ENCODE measurements at regions not wholly inside any gene's neighbourhood (a gene's known extent, or its start where the extent isn't known, plus 50 kb on each side); places are given as distances from the start of the nearest gene placed in this dataset.

DNA sequence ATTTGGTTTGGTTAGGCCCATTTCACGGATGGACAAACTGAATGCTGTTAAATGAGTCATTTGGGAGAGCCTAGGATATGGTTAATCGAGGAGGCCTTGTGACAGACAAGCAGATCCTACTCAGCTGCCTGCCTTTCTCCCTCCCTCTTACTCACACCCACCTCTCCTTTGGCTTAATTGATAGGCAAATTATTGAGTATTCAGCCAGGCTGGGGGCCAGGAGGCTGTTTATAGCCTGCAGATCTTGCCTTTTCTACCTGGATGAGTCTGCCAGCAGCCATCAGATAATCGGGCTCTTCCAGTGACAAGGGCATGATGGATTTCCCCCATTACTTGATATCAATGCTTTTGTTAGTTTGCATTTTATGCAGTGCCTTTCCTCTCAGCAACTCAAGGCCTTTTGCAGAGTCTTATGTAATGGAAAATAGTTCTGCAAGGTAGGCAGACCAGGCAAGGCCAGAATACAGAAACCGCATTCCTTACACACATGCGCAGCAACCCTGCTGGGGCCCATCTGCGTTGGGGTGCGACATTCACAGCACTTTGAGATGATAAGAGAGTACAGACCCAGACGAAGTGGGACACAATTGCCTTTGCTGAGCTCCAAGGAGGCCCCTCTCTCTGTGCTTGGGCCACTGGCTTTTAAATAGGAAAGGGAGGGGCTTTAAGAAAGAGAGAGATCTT lies 96.2 kb upstream of the ATP6AP2 start:
- Histone ChIP-seq H3K27ac (no peak overlapping the region), H3K27me3 (replicated peaks) (no peaks in the 10 kb centered on the region), H3K36me3 (replicated peaks) (no peaks in the 10 kb centered on the region), H3K4me3 (ENCODE audit: low read depth, low read length) (no peak overlapping the region)
- no peak for DNase-seq
- in situ Hi-C loops (cut with HindIII; ENCODE audit: low pct_ligation_motif_present, low sequenced_read_pairs), result no loop called here
- TF ChIP-seq, protein P1, sequence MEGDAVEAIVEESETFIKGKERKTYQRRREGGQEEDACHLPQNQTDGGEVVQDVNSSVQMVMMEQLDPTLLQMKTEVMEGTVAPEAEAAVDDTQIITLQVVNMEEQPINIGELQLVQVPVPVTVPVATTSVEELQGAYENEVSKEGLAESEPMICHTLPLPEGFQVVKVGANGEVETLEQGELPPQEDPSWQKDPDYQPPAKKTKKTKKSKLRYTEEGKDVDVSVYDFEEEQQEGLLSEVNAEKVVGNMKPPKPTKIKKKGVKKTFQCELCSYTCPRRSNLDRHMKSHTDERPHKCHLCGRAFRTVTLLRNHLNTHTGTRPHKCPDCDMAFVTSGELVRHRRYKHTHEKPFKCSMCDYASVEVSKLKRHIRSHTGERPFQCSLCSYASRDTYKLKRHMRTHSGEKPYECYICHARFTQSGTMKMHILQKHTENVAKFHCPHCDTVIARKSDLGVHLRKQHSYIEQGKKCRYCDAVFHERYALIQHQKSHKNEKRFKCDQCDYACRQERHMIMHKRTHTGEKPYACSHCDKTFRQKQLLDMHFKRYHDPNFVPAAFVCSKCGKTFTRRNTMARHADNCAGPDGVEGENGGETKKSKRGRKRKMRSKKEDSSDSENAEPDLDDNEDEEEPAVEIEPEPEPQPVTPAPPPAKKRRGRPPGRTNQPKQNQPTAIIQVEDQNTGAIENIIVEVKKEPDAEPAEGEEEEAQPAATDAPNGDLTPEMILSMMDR (IDR thresholded peaks at IDR 0.05; ENCODE audit: low read depth, low read length, missing control alignments), result no peak

DNA sequence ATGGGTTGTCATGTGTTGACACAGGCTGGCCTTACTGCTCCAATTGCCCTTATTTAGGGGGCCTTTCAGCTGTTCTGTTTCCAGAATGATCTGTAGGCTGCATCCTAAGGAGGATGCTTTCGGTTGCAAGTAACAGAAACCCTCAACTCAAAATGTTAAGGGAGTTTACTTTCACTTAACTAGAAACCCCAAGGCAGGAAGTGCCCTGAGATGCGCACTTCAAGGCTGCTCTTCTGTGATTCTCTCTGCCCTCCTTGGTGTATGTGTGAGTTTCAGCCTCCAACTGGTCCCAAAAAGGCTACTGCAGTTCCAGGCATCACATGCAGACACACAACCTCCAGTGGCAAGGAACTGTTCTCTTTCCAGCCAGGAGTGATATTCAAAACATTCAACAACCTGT lies 97.3 kb upstream of the ATP6AP2 start:
- Histone ChIP-seq H3K27me3 (replicated peaks) (no peaks in the 10 kb centered on the region), H3K4me3 (ENCODE audit: low read depth, low read length) (no peak overlapping the region), H3K36me3 (replicated peaks) (no peaks in the 10 kb centered on the region), H3K27ac (no peak overlapping the region)
- DNase-seq, result no peak
- TF ChIP-seq, protein P1 (IDR thresholded peaks at IDR 0.05; ENCODE audit: low read depth, low read length, missing control alignments), result no peak
- in situ Hi-C loops (cut with HindIII; ENCODE audit: low pct_ligation_motif_present, low sequenced_read_pairs), result no loop called here

DNA sequence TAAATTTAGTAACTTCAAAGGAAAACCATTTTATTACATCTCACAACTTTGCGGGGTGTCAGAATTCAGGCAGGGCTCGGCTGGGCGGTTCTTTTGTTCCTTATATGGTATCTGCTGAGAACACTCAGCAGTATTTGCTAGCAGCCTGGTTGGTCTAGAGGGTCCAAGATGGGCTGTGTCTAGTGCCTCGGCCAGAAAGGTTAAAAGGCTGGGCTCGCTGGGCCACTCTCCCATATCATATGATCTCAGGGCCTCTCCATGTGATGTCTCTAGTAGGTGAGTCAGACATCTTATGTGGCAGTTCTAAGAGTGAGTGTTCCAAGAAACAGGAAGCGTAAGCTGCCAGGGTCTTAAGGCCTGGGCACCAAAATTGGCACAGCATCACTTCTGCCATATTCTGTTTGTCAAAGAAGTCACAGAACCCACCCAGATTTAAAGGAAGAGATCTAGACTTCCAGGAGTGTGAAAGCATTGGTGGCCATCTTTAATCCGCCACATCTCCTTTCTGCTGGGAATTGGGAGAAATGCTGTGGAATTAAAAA lies 100.9 kb upstream of the ATP6AP2 start:
- Histone ChIP-seq H3K36me3 (replicated peaks) (no peaks in the 10 kb centered on the region), H3K4me3 (ENCODE audit: low read depth, low read length) (no peak overlapping the region), H3K27ac (no peak overlapping the region), H3K27me3 (replicated peaks) (no peaks in the 10 kb centered on the region)
- TF ChIP-seq, protein P1 (IDR thresholded peaks at IDR 0.05; ENCODE audit: low read depth, low read length, missing control alignments), result no peak
- DNase-seq, result no peak
- in situ Hi-C loops (cut with HindIII; ENCODE audit: low pct_ligation_motif_present, low sequenced_read_pairs), result no loop called here

DNA sequence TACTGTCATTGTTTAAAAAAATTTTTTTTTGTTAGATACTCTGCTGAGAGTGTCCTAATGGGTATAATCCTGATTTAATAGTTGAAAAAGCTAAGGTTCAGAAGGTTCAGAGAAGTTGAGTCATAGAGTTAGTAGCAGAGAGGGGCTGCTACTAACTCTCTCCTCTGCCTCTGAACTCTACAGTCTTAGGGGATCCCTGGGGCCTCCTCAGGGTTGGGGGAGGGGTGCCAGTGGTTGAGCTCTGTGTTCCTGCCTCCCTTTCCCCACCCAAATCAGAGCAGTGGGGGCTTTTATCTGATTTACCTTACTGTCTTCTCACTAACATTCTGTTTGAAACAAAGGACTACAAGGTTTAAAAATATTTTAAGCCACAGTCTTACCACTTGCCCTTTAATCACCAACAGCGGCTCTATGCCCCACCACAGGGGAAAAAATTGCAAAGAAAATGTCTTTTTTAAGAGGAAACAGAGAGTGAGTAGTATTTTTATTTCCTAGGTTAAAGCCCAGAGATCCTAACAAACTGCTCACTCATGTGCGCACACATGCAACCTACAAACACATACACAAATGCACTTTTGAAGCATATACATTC lies 102.2 kb upstream of the ATP6AP2 start:
- Histone ChIP-seq H3K4me3 (ENCODE audit: low read depth, low read length) (no peak overlapping the region), H3K27me3 (replicated peaks) (no peaks in the 10 kb centered on the region), H3K27ac (no peak overlapping the region), H3K36me3 (replicated peaks) (no peaks in the 10 kb centered on the region)
- in situ Hi-C loops (cut with HindIII; ENCODE audit: low pct_ligation_motif_present, low sequenced_read_pairs), result no loop called here
- DNase-seq, result no peak
- TF ChIP-seq, protein P1 (IDR thresholded peaks at IDR 0.05; ENCODE audit: low read depth, low read length, missing control alignments), result no peak

DNA sequence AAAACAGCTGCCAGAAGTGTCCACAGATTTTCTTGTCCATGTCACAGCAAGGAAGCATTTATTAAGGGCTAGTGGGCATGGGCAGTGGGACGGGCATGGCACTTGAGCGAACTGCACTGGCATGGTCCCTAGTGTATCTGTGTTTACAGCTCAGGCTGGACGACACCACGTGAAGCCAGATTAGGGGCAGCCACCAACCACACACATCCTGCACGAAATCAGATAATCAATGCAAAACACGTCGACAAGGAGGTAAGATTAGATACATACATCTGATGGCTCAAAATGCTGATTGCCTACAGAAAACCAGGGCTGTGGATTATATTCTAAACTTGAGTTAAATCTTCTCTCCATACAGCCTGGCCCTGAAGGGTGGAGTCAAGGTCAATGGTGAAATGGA lies 103.8 kb upstream of the ATP6AP2 start:
- Histone ChIP-seq H3K36me3 (replicated peaks) (no peaks in the 10 kb centered on the region), H3K27me3 (replicated peaks) (no peaks in the 10 kb centered on the region), H3K4me3 (ENCODE audit: low read depth, low read length) (no peak overlapping the region), H3K27ac (no peak overlapping the region)
- in situ Hi-C loops (cut with HindIII; ENCODE audit: low pct_ligation_motif_present, low sequenced_read_pairs), result no loop called here
- no peak for DNase-seq
- TF ChIP-seq, protein P1 (IDR thresholded peaks at IDR 0.05; ENCODE audit: low read depth, low read length, missing control alignments), result no peak

All from brain microvascular endothelial cell (primary cell).